ENCODE measurements at regions not wholly inside any gene's neighbourhood (a gene's known extent, or its start where the extent isn't known, plus 50 kb on each side); places are given as distances from the start of the nearest gene placed in this dataset.

- DNase-seq: no peak
Observed at GRCh38 chr21:43316156-43316845, 110.6 kb downstream of the SIK1 start.

GRCh38 chr21:43315244-43316137 lies 111.4 kb downstream of the SIK1 start:
- DNase-seq: no peak

- DNase-seq: no peak
Observed at GRCh38 chr21:43313939-43314405, 113.0 kb downstream of the SIK1 start.

- no peak for DNase-seq
Observed at GRCh38 chr21:43313221-43313938, 113.6 kb downstream of the SIK1 start.

- no peak for DNase-seq
Observed at GRCh38 chr21:43312751-43313169, 114.2 kb downstream of the SIK1 start.

- DNase-seq: no peak
Observed at GRCh38 chr21:43312011-43312410, 114.9 kb downstream of the SIK1 start.

- peak; percentile 91 to 92 for DNase-seq
Observed at GRCh38 chr21:43311301-43311817, 115.6 kb downstream of the SIK1 start.

GRCh38 chr21:43308815-43309283 lies 118.1 kb downstream of the SIK1 start:
- no peak for DNase-seq

- DNase-seq: no peak
Observed at GRCh38 chr21:43308101-43308814, 118.7 kb downstream of the SIK1 start.

GRCh38 chr21:43307677-43308070 lies 119.3 kb downstream of the SIK1 start:
- no peak for DNase-seq

GRCh38 chr21:43306911-43307676 lies 119.8 kb downstream of the SIK1 start:
- peak; percentile 66 to 81 for DNase-seq

- no peak for DNase-seq
Observed at GRCh38 chr21:43306391-43306790, 120.5 kb downstream of the SIK1 start.

GRCh38 chr21:43305811-43306311 lies 121.1 kb downstream of the SIK1 start:
- no peak for DNase-seq

- no peak for DNase-seq
Observed at GRCh38 chr21:43305336-43305665, 121.6 kb downstream of the SIK1 start.

GRCh38 chr21:43304621-43305335 lies 122.2 kb downstream of the SIK1 start:
- DNase-seq: no peak

- no peak for DNase-seq
Observed at GRCh38 chr21:43304206-43304605, 122.7 kb downstream of the SIK1 start.

- no peak for DNase-seq
Observed at GRCh38 chr21:43303275-43304178, 123.4 kb downstream of the SIK1 start.

GRCh38 chr21:43302769-43303168 lies 124.2 kb downstream of the SIK1 start:
- DNase-seq: no peak

GRCh38 chr21:43302062-43302700 lies 124.8 kb downstream of the SIK1 start:
- DNase-seq: no peak

All from NCI-H187 (cell line).